K562 (cell line): ENCODE measurements at regions not wholly inside any gene's neighbourhood (a gene's known extent, or its start where the extent isn't known, plus 50 kb on each side); places are given as distances from the start of the nearest gene placed in this dataset.

Experiments
- ATAC-seq: fragments of 200-7000 bp; cut with Tn5 transposase; 3 replicates; pipeline ENCODE4 v1.9.1; 2020; ENCODE audit warnings: moderate library complexity
- BruUV-seq: library from RNA; stranded (reverse); fragments of 400-500 nt; replicated peaks from 2 replicates; lab custom pipeline; 2021; lab: Mats Ljungman, UMichigan
- CTCF ChIA-PET: fragments of 300-600 bp; formaldehyde crosslinking; extraction: SDS; loops from one replicate; lab custom pipeline; 2021; ENCODE audit warnings: low intra/inter-chr PET ratio; lab: Yijun Ruan, JAX
- POLR2A ChIA-PET: fragments of 300-600, 350-650 bp; sonication (Branson Sonifier 250); formaldehyde crosslinking; extraction: SDS; loops from one replicate; lab custom pipeline; 2021; ENCODE audit warnings: antibody characterized with exemption, inconsistent platforms; lab: Yijun Ruan, JAX
- DNase-seq, 4 experiments: peaks; one replicate each; pipeline versions ENCODE4 v3.0.0 to v3.0.0-alpha.2; 2011 to 2018; ENCODE audit warnings: low spot score in 3 of 4, mixed read lengths in 3 of 4; ENCODE audit errors: extremely low read depth in 1 of 4
- FAIRE-seq: peaks from 2 replicates; lab custom pipeline; 2011; peaks lifted over from hg19 to GRCh38; lab: Jason Lieb, UNC
- H2AFZ ChIP-seq: 2 replicates; pipeline ENCODE4 v1.6.0; 2011; ENCODE audit warnings: low read depth, low read length, control low read depth, inconsistent platforms
- H3K27ac ChIP-seq: fragments of 200-600 bp; 3 replicates; pipeline ENCODE4 v1.8.0; 2011; ENCODE audit warnings: low read depth, mild to moderate bottlenecking, control low read depth, inconsistent platforms, low read length, moderate library complexity, mixed read lengths; ENCODE audit errors: extremely low read depth
- H3K27me3 ChIP-seq, 2 experiments: fragments of 300-600 bp in 1 of 2; 2 replicates in 1 of 2; 3 replicates in 1 of 2; pipeline versions ENCODE4 v1.6.0 to v1.8.0; 2011; ENCODE audit warnings: inconsistent platforms in 2 of 2, low read length in 2 of 2, mild to moderate bottlenecking in 1 of 2, mixed read lengths in 1 of 2, moderate library complexity in 1 of 2; ENCODE audit not compliant: control insufficient read depth in 2 of 2, insufficient read depth in 2 of 2
- H3K36me3 ChIP-seq: fragments of 300-600 bp; 3 replicates; pipeline ENCODE4 v1.8.0; 2011; ENCODE audit warnings: mild to moderate bottlenecking, low read length, inconsistent platforms; ENCODE audit not compliant: control insufficient read depth, insufficient read depth
- H3K4me1 ChIP-seq, 2 experiments: fragments of 200-600 bp in 1 of 2; replicated peaks in 1 of 2; 2 replicates in 1 of 2; 3 replicates in 1 of 2; pipeline versions ENCODE4 v1.5.1 to v1.8.0; 2011; ENCODE audit warnings: inconsistent platforms in 2 of 2, low read length in 2 of 2, mild to moderate bottlenecking in 1 of 2, mixed read lengths in 1 of 2, moderate library complexity in 1 of 2; ENCODE audit not compliant: control insufficient read depth in 2 of 2, insufficient read depth in 2 of 2
- H3K4me2 ChIP-seq: 2 replicates; pipeline ENCODE4 v1.6.1; 2011; ENCODE audit warnings: low read length, control low read depth, inconsistent platforms, mixed read lengths; ENCODE audit not compliant: insufficient read depth
- H3K4me3 ChIP-seq: fragments of 200-600 bp; sonication (generic), shearing (Covaris generic); 2 replicates; pipeline ENCODE4 v1.5.1; 2016; ENCODE audit warnings: control low read depth, inconsistent platforms
- H3K79me2 ChIP-seq: fragments of 200-600 bp; 3 replicates; pipeline ENCODE4 v1.8.0; 2011; ENCODE audit warnings: low read length, inconsistent platforms; ENCODE audit not compliant: control insufficient read depth, insufficient read depth
- H3K9ac ChIP-seq, 2 experiments: 2 replicates each; pipeline versions ENCODE4 v1.6.0 to v1.6.1; 2011; ENCODE audit warnings: low read depth in 2 of 2, low read length in 2 of 2, control low read depth in 1 of 2, inconsistent platforms in 1 of 2, mild to moderate bottlenecking in 1 of 2, mixed read lengths in 1 of 2; ENCODE audit not compliant: insufficient read depth in 1 of 2
- H3K9me1 ChIP-seq: one replicate; pipeline ENCODE4 v1.6.0; 2011; ENCODE audit warnings: inconsistent platforms, mild to moderate bottlenecking, low read length, moderate library complexity; ENCODE audit not compliant: control insufficient read depth, insufficient read depth
- H3K9me3 ChIP-seq: replicated peaks from 2 replicates; pipeline ENCODE4 v1.5.1; 2011; ENCODE audit warnings: low read depth, low read length, inconsistent platforms; ENCODE audit not compliant: control insufficient read depth, insufficient read depth
- H4K20me1 ChIP-seq: replicated peaks from 2 replicates; pipeline ENCODE4 v1.6.1; 2011; ENCODE audit warnings: low read length, inconsistent platforms, mixed read lengths; ENCODE audit not compliant: control insufficient read depth, insufficient read depth
- SFPQ ChIP-seq: fragments of 200-400 bp; formaldehyde crosslinking; IDR thresholded peaks from 2 replicates; pipeline ENCODE4 v1.6.1; 2017; ENCODE audit warnings: mild to moderate bottlenecking, low read depth, low read length, moderate library complexity
- SMAD2 ChIP-seq: fragments of 150-350 bp; IDR thresholded peaks from 2 replicates; pipeline ENCODE4 v1.6.1; 2014; ENCODE audit warnings: low read depth, mild to moderate bottlenecking, low read length
- WGBS: fragments of 100-300 bp; shearing (Covaris generic); methylation state at CpG from one replicate; pipeline ENCODE4 v1.1.6; 2016; ENCODE audit warnings: low coverage, mixed read lengths; ENCODE audit not compliant: insufficient coverage; ENCODE audit errors: missing lambda C conversion rate; 5-methylcytosine and 5-hydroxymethylcytosine counted together
- in situ Hi-C: fragments of 300-500 bp; cut with MboI; formaldehyde crosslinking; loops from 4 replicates; pipeline ENCODE4 v1.15.0; 2018; ENCODE audit warnings: inconsistent platforms, mixed read lengths
- intact Hi-C: fragments of 100-400 bp; cut with micrococcal nuclease; formaldehyde crosslinking; loops from 2 replicates; pipeline ENCODE4 v1.14.2; 2022

GRCh38 chr11:109898592-109898991 is 194.6 kb upstream of the ZC3H12C start:
- DNase-seq = no peak
- Histone ChIP-seq H4K20me1 (no peaks in the 10 kb centered on the region), H3K79me2 (no peaks in the 10 kb centered on the region), H3K27ac (no peak overlapping the region), H3K9ac (no peak overlapping the region), H3K4me2 (no peak overlapping the region), H3K36me3 (no peaks in the 10 kb centered on the region), H2AFZ (no peak overlapping the region), H3K27me3 (no peaks in the 10 kb centered on the region), H3K9me3 (peaks cover 11% of the 10 kb centered on the region), H3K4me1 (peaks cover 0 to 15% of the 10 kb centered on the region in 2 experiments; a peak in 2 of 5 replicates), H3K9me1 (no peaks in the 10 kb centered on the region), H3K4me3 (no peak overlapping the region)
- WGBS = 26% methylated on average over 2 of the region's 2 CpGs
- no peak for TF ChIP-seq SMAD2
- TF ChIP-seq SFPQ = no peak
- ChIA-PET POLR2A (no interaction called here), CTCF (interaction anchor here (0.7 kb wide), 1 partner anchor 641 kb away, joined by 3 read pairs; no protein-coding TSS in a partner anchor)
- FAIRE-seq = no peak
- no peak for ATAC-seq
- intact Hi-C loops (no loop called here), in situ Hi-C loops (no loop called here)
- no TSS peak for BruUV-seq
